ENCODE measurements at regions not wholly inside any gene's neighbourhood (a gene's known extent, or its start where the extent isn't known, plus 50 kb on each side); places are given as distances from the start of the nearest gene placed in this dataset.

- Histone ChIP-seq H3K36me3 (ENCODE audit: insufficient read depth) (no peaks in the 10 kb centered on the region), H3K27ac (ENCODE audit: low read depth) (no peak overlapping the region), H3K4me2 (no peak overlapping the region), H2AFZ (no peak overlapping the region), H3F3A (replicated peaks; ENCODE audit: low read depth) (no peaks in the 10 kb centered on the region), H3K4me1 (ENCODE audit: insufficient read depth) (peaks cover 2% of the 10 kb centered on the region; the same call in 1 of the 2 replicates), H3K27me3 (ENCODE audit: insufficient read depth) (no peaks in the 10 kb centered on the region), H3K9me2 (ENCODE audit: insufficient read depth) (no peaks in the 10 kb centered on the region), H3K79me2 (replicated peaks; ENCODE audit: insufficient read depth) (no peaks in the 10 kb centered on the region), H3K4me3 (no peak overlapping the region), H4K20me1 (replicated peaks; ENCODE audit: insufficient read depth) (no peaks in the 10 kb centered on the region)
- Mint-ChIP-seq H3K36me3 (ENCODE audit: low read depth) (no peaks in the 10 kb centered on the region), H3K27ac (no peak overlapping the region), H3K9me3 (peaks cover 11% of the 10 kb centered on the region), H3K4me3 (no peak overlapping the region), H3K27me3 (ENCODE audit: insufficient read depth, low read depth, poor library complexity) (peaks cover 8% of the 10 kb centered on the region), H3K4me1 (peaks cover 3% of the 10 kb centered on the region)
- no peak for DNase-seq (ENCODE audit: low spot score)
- TF ChIP-seq, protein P1, sequence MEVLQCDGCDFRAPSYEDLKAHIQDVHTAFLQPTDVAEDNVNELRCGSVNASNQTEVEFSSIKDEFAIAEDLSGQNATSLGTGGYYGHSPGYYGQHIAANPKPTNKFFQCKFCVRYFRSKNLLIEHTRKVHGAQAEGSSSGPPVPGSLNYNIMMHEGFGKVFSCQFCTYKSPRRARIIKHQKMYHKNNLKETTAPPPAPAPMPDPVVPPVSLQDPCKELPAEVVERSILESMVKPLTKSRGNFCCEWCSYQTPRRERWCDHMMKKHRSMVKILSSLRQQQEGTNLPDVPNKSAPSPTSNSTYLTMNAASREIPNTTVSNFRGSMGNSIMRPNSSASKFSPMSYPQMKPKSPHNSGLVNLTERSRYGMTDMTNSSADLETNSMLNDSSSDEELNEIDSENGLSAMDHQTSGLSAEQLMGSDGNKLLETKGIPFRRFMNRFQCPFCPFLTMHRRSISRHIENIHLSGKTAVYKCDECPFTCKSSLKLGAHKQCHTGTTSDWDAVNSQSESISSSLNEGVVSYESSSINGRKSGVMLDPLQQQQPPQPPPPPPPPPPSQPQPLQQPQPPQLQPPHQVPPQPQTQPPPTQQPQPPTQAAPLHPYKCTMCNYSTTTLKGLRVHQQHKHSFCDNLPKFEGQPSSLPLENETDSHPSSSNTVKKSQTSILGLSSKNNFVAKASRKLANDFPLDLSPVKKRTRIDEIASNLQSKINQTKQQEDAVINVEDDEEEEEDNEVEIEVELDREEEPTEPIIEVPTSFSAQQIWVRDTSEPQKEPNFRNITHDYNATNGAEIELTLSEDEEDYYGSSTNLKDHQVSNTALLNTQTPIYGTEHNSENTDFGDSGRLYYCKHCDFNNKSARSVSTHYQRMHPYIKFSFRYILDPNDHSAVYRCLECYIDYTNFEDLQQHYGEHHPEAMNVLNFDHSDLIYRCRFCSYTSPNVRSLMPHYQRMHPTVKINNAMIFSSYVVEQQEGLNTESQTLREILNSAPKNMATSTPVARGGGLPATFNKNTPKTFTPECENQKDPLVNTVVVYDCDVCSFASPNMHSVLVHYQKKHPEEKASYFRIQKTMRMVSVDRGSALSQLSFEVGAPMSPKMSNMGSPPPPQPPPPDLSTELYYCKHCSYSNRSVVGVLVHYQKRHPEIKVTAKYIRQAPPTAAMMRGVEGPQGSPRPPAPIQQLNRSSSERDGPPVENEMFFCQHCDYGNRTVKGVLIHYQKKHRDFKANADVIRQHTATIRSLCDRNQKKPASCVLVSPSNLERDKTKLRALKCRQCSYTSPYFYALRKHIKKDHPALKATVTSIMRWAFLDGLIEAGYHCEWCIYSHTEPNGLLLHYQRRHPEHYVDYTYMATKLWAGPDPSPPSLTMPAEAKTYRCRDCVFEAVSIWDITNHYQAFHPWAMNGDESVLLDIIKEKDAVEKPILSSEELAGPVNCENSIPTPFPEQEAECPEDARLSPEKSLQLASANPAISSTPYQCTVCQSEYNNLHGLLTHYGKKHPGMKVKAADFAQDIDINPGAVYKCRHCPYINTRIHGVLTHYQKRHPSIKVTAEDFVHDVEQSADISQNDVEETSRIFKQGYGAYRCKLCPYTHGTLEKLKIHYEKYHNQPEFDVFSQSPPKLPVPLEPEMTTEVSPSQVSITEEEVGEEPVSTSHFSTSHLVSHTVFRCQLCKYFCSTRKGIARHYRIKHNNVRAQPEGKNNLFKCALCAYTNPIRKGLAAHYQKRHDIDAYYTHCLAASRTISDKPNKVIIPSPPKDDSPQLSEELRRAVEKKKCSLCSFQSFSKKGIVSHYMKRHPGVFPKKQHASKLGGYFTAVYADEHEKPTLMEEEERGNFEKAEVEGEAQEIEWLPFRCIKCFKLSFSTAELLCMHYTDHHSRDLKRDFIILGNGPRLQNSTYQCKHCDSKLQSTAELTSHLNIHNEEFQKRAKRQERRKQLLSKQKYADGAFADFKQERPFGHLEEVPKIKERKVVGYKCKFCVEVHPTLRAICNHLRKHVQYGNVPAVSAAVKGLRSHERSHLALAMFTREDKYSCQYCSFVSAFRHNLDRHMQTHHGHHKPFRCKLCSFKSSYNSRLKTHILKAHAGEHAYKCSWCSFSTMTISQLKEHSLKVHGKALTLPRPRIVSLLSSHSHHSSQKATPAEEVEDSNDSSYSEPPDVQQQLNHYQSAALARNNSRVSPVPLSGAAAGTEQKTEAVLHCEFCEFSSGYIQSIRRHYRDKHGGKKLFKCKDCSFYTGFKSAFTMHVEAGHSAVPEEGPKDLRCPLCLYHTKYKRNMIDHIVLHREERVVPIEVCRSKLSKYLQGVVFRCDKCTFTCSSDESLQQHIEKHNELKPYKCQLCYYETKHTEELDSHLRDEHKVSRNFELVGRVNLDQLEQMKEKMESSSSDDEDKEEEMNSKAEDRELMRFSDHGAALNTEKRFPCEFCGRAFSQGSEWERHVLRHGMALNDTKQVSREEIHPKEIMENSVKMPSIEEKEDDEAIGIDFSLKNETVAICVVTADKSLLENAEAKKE (CRISPR knock-in tag; IDR thresholded peaks at IDR 0.05) = no peak
- no peak for TF ChIP-seq JUNB (IDR thresholded peaks at IDR 0.05; ENCODE audit: unreplicated experiment)
- ATAC-seq = no peak
Observed at GRCh38 chr2:120531365-120531764, 185.4 kb downstream of the INHBB start.

DNA sequence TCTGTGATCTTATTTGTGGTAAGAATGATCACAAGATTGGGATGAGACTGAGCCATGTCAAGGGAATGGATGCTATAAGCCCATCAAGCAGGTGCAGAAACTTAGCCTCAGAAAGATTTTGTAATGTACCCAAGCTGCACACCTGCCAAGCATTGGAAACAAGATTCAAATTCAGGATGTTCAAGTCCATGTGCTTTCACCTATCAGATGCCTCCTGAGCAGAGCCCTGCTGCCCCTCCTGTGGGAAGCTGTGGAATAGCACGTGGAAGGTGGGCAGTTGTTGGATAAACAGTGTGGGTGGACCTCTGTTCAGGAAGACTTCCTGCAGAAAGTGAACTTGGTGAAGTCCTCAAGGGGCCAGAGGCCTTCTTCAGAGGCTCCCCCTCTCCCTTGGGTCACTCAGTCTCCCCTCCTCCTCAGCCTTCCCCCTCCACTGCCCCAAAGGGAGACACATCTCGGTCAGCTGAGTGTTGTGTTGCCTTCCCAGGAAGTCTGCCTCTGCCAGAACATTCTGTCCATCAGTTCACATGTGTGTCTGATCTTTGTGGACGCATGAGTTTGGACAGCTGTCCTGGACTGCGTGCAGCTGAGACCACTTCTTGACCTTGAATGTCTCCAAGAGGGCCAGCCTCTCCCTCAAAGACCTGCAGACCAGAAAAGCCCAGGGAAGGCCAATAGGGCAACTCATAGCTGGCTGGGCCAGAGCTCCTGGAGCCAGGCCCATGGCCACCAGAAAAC lies 186.1 kb downstream of the INHBB start:
- no peaks in the 10 kb centered on the region for H4K20me1 ChIP-seq (replicated peaks; ENCODE audit: insufficient read depth)
- H3K27ac Mint-ChIP-seq = no peak overlapping the region
- no peaks in the 10 kb centered on the region for H3K9me2 ChIP-seq (ENCODE audit: insufficient read depth)
- DNase-seq (ENCODE audit: low spot score) (no peak), ATAC-seq (no peak)
- H2AFZ ChIP-seq = no peak overlapping the region
- H3K4me3 ChIP-seq = no peak overlapping the region
- H3K9me3 Mint-ChIP-seq = peaks cover 11% of the 10 kb centered on the region
- H3K36me3 ChIP-seq (ENCODE audit: insufficient read depth) = no peaks in the 10 kb centered on the region
- H3K27me3 ChIP-seq (ENCODE audit: insufficient read depth) = no peaks in the 10 kb centered on the region
- H3K4me1 ChIP-seq (ENCODE audit: insufficient read depth) = no peaks in the 10 kb centered on the region
- H3K36me3 Mint-ChIP-seq (ENCODE audit: low read depth) = no peaks in the 10 kb centered on the region
- no peaks in the 10 kb centered on the region for H3K79me2 ChIP-seq (replicated peaks; ENCODE audit: insufficient read depth)
- no peak overlapping the region for H3K4me2 ChIP-seq
- H3K27ac ChIP-seq (ENCODE audit: low read depth) = no peak overlapping the region
- H3K4me1 Mint-ChIP-seq = no peaks in the 10 kb centered on the region; the same call in 1 of the 3 replicates
- peaks cover 6% of the 10 kb centered on the region for H3K27me3 Mint-ChIP-seq (ENCODE audit: insufficient read depth, low read depth, poor library complexity)
- no peak overlapping the region for H3K4me3 Mint-ChIP-seq
- no peaks in the 10 kb centered on the region for H3F3A ChIP-seq (replicated peaks; ENCODE audit: low read depth)
- no peak for TF ChIP-seq NANOG (IDR thresholded peaks at IDR 0.05; ENCODE audit: borderline replicate concordance)
- no peak for TF ChIP-seq ZNF331 (CRISPR knock-in tag; IDR thresholded peaks at IDR 0.05; ENCODE audit: low read depth)
- TF ChIP-seq CTCF (conservative IDR thresholded peaks at IDR 0.05; ENCODE audit: low read depth in 2 of 2) = no peak
